Mesodermal cell (in vitro differentiated cells): ENCODE measurements at regions not wholly inside any gene's neighbourhood (a gene's known extent, or its start where the extent isn't known, plus 50 kb on each side); places are given as distances from the start of the nearest gene placed in this dataset.

Experiments
- H3K27ac ChIP-seq: 2 replicates; pipeline ENCODE4 v1.7.0; 2013; ENCODE audit warnings: mild to moderate bottlenecking, low read depth, low read length, moderate library complexity; ENCODE audit not compliant: severe bottlenecking
- H3K36me3 ChIP-seq: 2 replicates; pipeline ENCODE4 v1.7.1; 2013; ENCODE audit warnings: mild to moderate bottlenecking, low read length, moderate library complexity; ENCODE audit not compliant: control insufficient read depth, insufficient read depth
- H3K4me1 ChIP-seq: one replicate; pipeline ENCODE4 v1.7.1; 2013; ENCODE audit warnings: mild to moderate bottlenecking, low read length; ENCODE audit not compliant: insufficient read depth, control insufficient read depth, poor library complexity, severe bottlenecking
- H3K4me3 ChIP-seq: 2 replicates; pipeline ENCODE4 v1.7.0; 2013; ENCODE audit warnings: low read length, control low read depth, mild to moderate bottlenecking; ENCODE audit not compliant: insufficient read depth, poor library complexity, severe bottlenecking; ENCODE audit errors: extremely low read depth
- H3K9me3 ChIP-seq: 2 replicates; pipeline ENCODE4 v1.7.1; 2013; ENCODE audit warnings: mild to moderate bottlenecking, low read length, moderate library complexity; ENCODE audit not compliant: control insufficient read depth
- WGBS, 2 experiments: methylation state at CpG; one replicate each; pipeline ENCODE4 v1.1.5; 2013; ENCODE audit warnings: missing lambda C conversion rate in 2 of 2; ENCODE audit not compliant: insufficient coverage in 2 of 2; 5-methylcytosine and 5-hydroxymethylcytosine counted together

GRCh38 chr6:26296556-26296856 is 68.5 kb upstream of the BTN3A2 start:
- Histone ChIP-seq H3K9me3 (peaks cover 8% of the 10 kb centered on the region), H3K36me3 (no peaks in the 10 kb centered on the region), H3K27ac (no peak overlapping the region), H3K4me1 (no peaks in the 10 kb centered on the region), H3K4me3 (no peak overlapping the region)
- WGBS, 2 experiments, result no CpG with 5 or more reads among the region's 2 CpGs

- H3K36me3 ChIP-seq, result no peaks in the 10 kb centered on the region
- H3K4me1 ChIP-seq, result no peaks in the 10 kb centered on the region
- no peak overlapping the region for H3K4me3 ChIP-seq
- H3K27ac ChIP-seq, result no peak overlapping the region
- peaks cover 8% of the 10 kb centered on the region for H3K9me3 ChIP-seq
- 85 to 98% methylated on average over 3 of the region's 4 CpGs for WGBS, 2 experiments
Observed at GRCh38 chr6:26296857-26297648, 67.9 kb upstream of the BTN3A2 start.

- no peaks in the 10 kb centered on the region for H3K36me3 ChIP-seq
- H3K4me3 ChIP-seq, result no peak overlapping the region
- H3K9me3 ChIP-seq, result peaks cover 8% of the 10 kb centered on the region
- no peaks in the 10 kb centered on the region for H3K4me1 ChIP-seq
- no peak overlapping the region for H3K27ac ChIP-seq
- WGBS, 2 experiments, result 60 to 71% methylated on average over 6 to 7 of the region's 23 CpGs
Observed at GRCh38 chr6:26299286-26300042, 65.5 kb upstream of the BTN3A2 start.

- H3K4me1 ChIP-seq, result no peaks in the 10 kb centered on the region
Observed at GRCh38 chr6:26300043-26300331, 65.0 kb upstream of the BTN3A2 start.

GRCh38 chr6:26300359-26300758 is 64.6 kb upstream of the BTN3A2 start:
- Histone ChIP-seq H3K9me3 (peaks cover 5% of the 10 kb centered on the region), H3K36me3 (no peaks in the 10 kb centered on the region), H3K27ac (no peak overlapping the region), H3K4me1 (no peaks in the 10 kb centered on the region), H3K4me3 (no peak overlapping the region)

More at GRCh38 chr6:26300043-26300331, 65.0 kb upstream of the BTN3A2 start:
- H3K9me3 ChIP-seq, result peaks cover 8% of the 10 kb centered on the region
- H3K36me3 ChIP-seq, result no peaks in the 10 kb centered on the region
- 100% methylated on average over 1 of the region's 3 CpGs; no CpG with 5 or more reads in 1 of the 2 experiments for WGBS, 2 experiments
- no peak overlapping the region for H3K27ac ChIP-seq
- H3K4me3 ChIP-seq, result no peak overlapping the region

GRCh38 chr6:26300828-26301227 is 64.2 kb upstream of the BTN3A2 start:
- no peaks in the 10 kb centered on the region for H3K4me1 ChIP-seq
- no peaks in the 10 kb centered on the region for H3K36me3 ChIP-seq
- peaks cover under 1% of the 10 kb centered on the region for H3K9me3 ChIP-seq
- no peak overlapping the region for H3K27ac ChIP-seq
- no peak overlapping the region for H3K4me3 ChIP-seq

- Histone ChIP-seq H3K27ac (no peak overlapping the region), H3K36me3 (no peaks in the 10 kb centered on the region), H3K9me3 (no peaks in the 10 kb centered on the region), H3K4me1 (no peaks in the 10 kb centered on the region), H3K4me3 (no peak overlapping the region)
Observed at GRCh38 chr6:26301638-26302037, 63.4 kb upstream of the BTN3A2 start.

- Histone ChIP-seq H3K4me1 (no peaks in the 10 kb centered on the region), H3K27ac (no peak overlapping the region), H3K36me3 (no peaks in the 10 kb centered on the region), H3K4me3 (no peak overlapping the region), H3K9me3 (no peaks in the 10 kb centered on the region)
- 86 to 100% methylated on average over 1 of the region's 1 CpG for WGBS, 2 experiments
Observed at GRCh38 chr6:26302941-26303559, 61.9 kb upstream of the BTN3A2 start.

- WGBS, 2 experiments, result no CpG with 5 or more reads among the region's 3 CpGs
- H3K4me1 ChIP-seq, result no peaks in the 10 kb centered on the region
- no peaks in the 10 kb centered on the region for H3K9me3 ChIP-seq
- no peaks in the 10 kb centered on the region for H3K36me3 ChIP-seq
- H3K27ac ChIP-seq, result no peak overlapping the region
- peak overlapping the region; percentile 34 for H3K4me3 ChIP-seq
Observed at GRCh38 chr6:26304213-26304796, 60.7 kb upstream of the BTN3A2 start.

GRCh38 chr6:26304797-26305640 is 60.0 kb upstream of the BTN3A2 start:
- WGBS, 2 experiments, result 7 to 30% methylated on average over 4 of the region's 29 CpGs
- Histone ChIP-seq H3K27ac (no peak overlapping the region), H3K4me3 (peak overlapping the region; percentile 34), H3K36me3 (no peaks in the 10 kb centered on the region), H3K4me1 (no peaks in the 10 kb centered on the region), H3K9me3 (no peaks in the 10 kb centered on the region)
